MCF 10A (cell line): ENCODE measurements at regions not wholly inside any gene's neighbourhood (a gene's known extent, or its start where the extent isn't known, plus 50 kb on each side); places are given as distances from the start of the nearest gene placed in this dataset.
A peak's percentile ranks its signal among the peaks of the same experiment; 100 is the strongest.

Experiments
- BruUV-seq: library from RNA; stranded (reverse); fragments of 400-500 nt; replicated peaks from 2 replicates; lab custom pipeline; 2021; lab: Mats Ljungman, UMichigan
- CTCF ChIA-PET: fragments of 300-600 bp; sonication (Branson Sonifier 250); formaldehyde crosslinking; extraction: SDS; loops from one replicate; lab custom pipeline; 2021; ENCODE audit warnings: antibody characterized with exemption, inconsistent platforms; lab: Yijun Ruan, JAX
- POLR2A ChIA-PET: fragments of 300-600, 350-650 bp; sonication (Branson Sonifier 250); formaldehyde crosslinking; extraction: SDS; loops from one replicate; lab custom pipeline; 2020; ENCODE audit warnings: antibody characterized with exemption, inconsistent platforms; lab: Yijun Ruan, JAX
- DNase-seq: peaks from one replicate; pipeline ENCODE4 v3.0.0-alpha.2; 2018; ENCODE audit not compliant: unreplicated experiment
- H3K27ac Mint-ChIP-seq: one replicate; pipeline ENCODE4 v1.8.0; 2022; ENCODE audit warnings: mild to moderate bottlenecking, low read depth, mixed read lengths; ENCODE audit not compliant: unreplicated experiment
- H3K27me3 Mint-ChIP-seq: one replicate; pipeline ENCODE4 v1.8.0; 2022; ENCODE audit warnings: mixed read lengths; ENCODE audit not compliant: insufficient read depth, unreplicated experiment
- H3K36me3 Mint-ChIP-seq: one replicate; pipeline ENCODE4 v1.8.0; 2022; ENCODE audit warnings: mild to moderate bottlenecking, moderate library complexity, mixed read lengths; ENCODE audit not compliant: insufficient read depth, unreplicated experiment
- H3K4me1 Mint-ChIP-seq: one replicate; pipeline ENCODE4 v1.8.0; 2022; ENCODE audit warnings: mixed read lengths; ENCODE audit not compliant: insufficient read depth, unreplicated experiment
- H3K4me3 Mint-ChIP-seq: one replicate; pipeline ENCODE4 v1.8.0; 2022; ENCODE audit warnings: mild to moderate bottlenecking, moderate library complexity, mixed read lengths; ENCODE audit not compliant: unreplicated experiment
- H3K9me3 Mint-ChIP-seq: one replicate; pipeline ENCODE4 v1.8.0; 2022; ENCODE audit warnings: mixed read lengths; ENCODE audit not compliant: unreplicated experiment
- intact Hi-C: fragments of 100-400 bp; cut with micrococcal nuclease; formaldehyde crosslinking; loops from 2 replicates; pipeline ENCODE4 v1.14.1; 2022
- TF ChIP-seq, protein P1 (sequence below): fragments of 200-600 bp; IDR thresholded peaks from one replicate; pipeline ENCODE4 v1.8.0; 2022; ENCODE audit warnings: antibody characterized with exemption, mild to moderate bottlenecking; ENCODE audit not compliant: unreplicated experiment

DNA sequence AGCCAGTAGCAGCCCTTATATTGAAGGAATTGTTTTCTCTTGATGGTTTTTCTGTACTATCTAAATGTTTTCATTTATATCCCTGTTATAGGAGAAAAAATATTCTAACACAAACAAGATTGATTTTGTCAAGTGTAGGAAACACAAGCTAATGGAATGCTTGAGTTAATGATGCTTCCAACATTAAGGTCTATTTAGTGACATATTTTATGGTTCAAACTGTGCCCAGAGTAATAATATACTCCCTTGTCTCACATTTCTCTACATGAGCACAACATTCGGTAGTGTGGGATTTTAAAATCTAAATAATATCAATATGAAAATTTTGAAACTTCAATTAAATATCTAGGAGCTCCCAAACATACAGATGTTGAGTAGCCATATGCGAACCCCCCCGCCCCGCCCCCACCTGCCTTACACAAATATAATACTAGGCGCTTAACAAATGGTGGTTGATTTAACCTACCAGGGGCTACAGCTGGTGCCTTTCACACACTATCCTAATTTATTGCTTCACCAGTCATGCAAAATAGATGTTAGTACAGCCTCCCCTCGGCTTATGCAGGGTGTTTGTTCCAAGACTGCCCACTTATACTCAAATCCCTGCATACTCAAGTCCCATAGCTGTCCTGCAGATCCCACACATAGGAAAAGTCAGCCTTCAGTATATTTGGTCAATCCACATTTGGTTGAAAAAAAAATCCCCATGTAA lies 124.1 kb upstream of the ACO1 start:
- CTCF ChIA-PET = interaction anchor here (0.7 to 1.4 kb wide), 2 partner anchors 8 to 9 kb away, joined by 3 to 8 read pairs; no protein-coding TSS in a partner anchor
- POLR2A ChIA-PET = interaction anchor here (0.5 kb wide), 1 partner anchor 92 kb away, joined by 3 read pairs; no protein-coding TSS in a partner anchor
- H3K4me3 Mint-ChIP-seq = no peak overlapping the region
- no peak for DNase-seq
- TF ChIP-seq, protein P1, sequence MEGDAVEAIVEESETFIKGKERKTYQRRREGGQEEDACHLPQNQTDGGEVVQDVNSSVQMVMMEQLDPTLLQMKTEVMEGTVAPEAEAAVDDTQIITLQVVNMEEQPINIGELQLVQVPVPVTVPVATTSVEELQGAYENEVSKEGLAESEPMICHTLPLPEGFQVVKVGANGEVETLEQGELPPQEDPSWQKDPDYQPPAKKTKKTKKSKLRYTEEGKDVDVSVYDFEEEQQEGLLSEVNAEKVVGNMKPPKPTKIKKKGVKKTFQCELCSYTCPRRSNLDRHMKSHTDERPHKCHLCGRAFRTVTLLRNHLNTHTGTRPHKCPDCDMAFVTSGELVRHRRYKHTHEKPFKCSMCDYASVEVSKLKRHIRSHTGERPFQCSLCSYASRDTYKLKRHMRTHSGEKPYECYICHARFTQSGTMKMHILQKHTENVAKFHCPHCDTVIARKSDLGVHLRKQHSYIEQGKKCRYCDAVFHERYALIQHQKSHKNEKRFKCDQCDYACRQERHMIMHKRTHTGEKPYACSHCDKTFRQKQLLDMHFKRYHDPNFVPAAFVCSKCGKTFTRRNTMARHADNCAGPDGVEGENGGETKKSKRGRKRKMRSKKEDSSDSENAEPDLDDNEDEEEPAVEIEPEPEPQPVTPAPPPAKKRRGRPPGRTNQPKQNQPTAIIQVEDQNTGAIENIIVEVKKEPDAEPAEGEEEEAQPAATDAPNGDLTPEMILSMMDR = no peak
- no peaks in the 10 kb centered on the region for H3K36me3 Mint-ChIP-seq
- H3K27ac Mint-ChIP-seq = no peak overlapping the region
- H3K27me3 Mint-ChIP-seq = peaks cover 32% of the 10 kb centered on the region
- intact Hi-C loops = loop anchor here (10.0 kb wide), 1 partner anchor 94 kb away; no protein-coding TSS in a partner anchor
- H3K9me3 Mint-ChIP-seq = no peaks in the 10 kb centered on the region
- H3K4me1 Mint-ChIP-seq = no peaks in the 10 kb centered on the region
- no TSS peak for BruUV-seq

- H3K4me1 Mint-ChIP-seq = no peaks in the 10 kb centered on the region
- CTCF ChIA-PET = interaction anchor here (0.5 to 1.0 kb wide), 7 partner anchors 8 to 460 kb away, joined by 3 read pairs; no protein-coding TSS in a partner anchor
- no peak overlapping the region for H3K4me3 Mint-ChIP-seq
Observed at GRCh38 chr9:32264170-32264864, 120.1 kb upstream of the ACO1 start.

GRCh38 chr9:32265037-32265436 lies 119.4 kb upstream of the ACO1 start:
- TF ChIP-seq, protein P1 = no peak
- Mint-ChIP-seq H3K27ac (no peak overlapping the region), H3K4me1 (no peaks in the 10 kb centered on the region), H3K4me3 (no peak overlapping the region), H3K27me3 (peaks cover 15% of the 10 kb centered on the region), H3K36me3 (no peaks in the 10 kb centered on the region), H3K9me3 (no peaks in the 10 kb centered on the region)
- DNase-seq = no peak
- intact Hi-C loops = loop anchor here (10.0 kb wide), 1 partner anchor 90 kb away; no protein-coding TSS in a partner anchor
- BruUV-seq = no TSS peak
- ChIA-PET CTCF (interaction anchor here (1.0 kb wide), 1 partner anchor 9 kb away, joined by 3 read pairs; no protein-coding TSS in a partner anchor), POLR2A (interaction anchor here (0.7 kb wide), 2 partner anchors 12 to 63 kb away, joined by 3 read pairs; no protein-coding TSS in a partner anchor)

More at GRCh38 chr9:32264170-32264864, 120.1 kb upstream of the ACO1 start:
- no TSS peak for BruUV-seq
- intact Hi-C loops = loop anchor here (10.0 kb wide), 1 partner anchor 90 kb away; no protein-coding TSS in a partner anchor
- H3K9me3 Mint-ChIP-seq = no peaks in the 10 kb centered on the region
- peak overlapping the region; percentile 49 for H3K27ac Mint-ChIP-seq
- POLR2A ChIA-PET = interaction anchor here (0.7 kb wide), 1 partner anchor 62 kb away, joined by 3 read pairs; no protein-coding TSS in a partner anchor
- peaks cover 15% of the 10 kb centered on the region for H3K27me3 Mint-ChIP-seq
- no peaks in the 10 kb centered on the region for H3K36me3 Mint-ChIP-seq
- TF ChIP-seq, protein P1 = no peak
- peak; percentile 60 for DNase-seq

- CTCF ChIA-PET = interaction anchor here (0.7 kb wide), 1 partner anchor 10 kb away, joined by 3 read pairs; no protein-coding TSS in a partner anchor
- no peak for DNase-seq
- Mint-ChIP-seq H3K27me3 (peaks cover 21% of the 10 kb centered on the region), H3K4me3 (no peak overlapping the region), H3K4me1 (no peaks in the 10 kb centered on the region), H3K36me3 (no peaks in the 10 kb centered on the region), H3K27ac (no peak overlapping the region), H3K9me3 (no peaks in the 10 kb centered on the region)
- BruUV-seq = no TSS peak
- POLR2A ChIA-PET = no interaction called here
- TF ChIP-seq, protein P1 = no peak
- intact Hi-C loops = no loop called here
Observed at GRCh38 chr9:32278991-32279390, 105.5 kb upstream of the ACO1 start.
